ENCODE measurements at regions not wholly inside any gene's neighbourhood (a gene's known extent, or its start where the extent isn't known, plus 50 kb on each side); places are given as distances from the start of the nearest gene placed in this dataset.

GRCh38 chr2:226158940-226159339 is 640.7 kb downstream of the IRS1 start:
- intact Hi-C loops (cut with micrococcal nuclease), result no loop called here
- no peaks in the 10 kb centered on the region for H3K27me3 ChIP-seq (ENCODE audit: low read depth)
- H3K9me3 ChIP-seq (replicated peaks), result no peaks in the 10 kb centered on the region
- H3K4me1 ChIP-seq, result peaks cover 6% of the 10 kb centered on the region
- TF ChIP-seq, protein P1, sequence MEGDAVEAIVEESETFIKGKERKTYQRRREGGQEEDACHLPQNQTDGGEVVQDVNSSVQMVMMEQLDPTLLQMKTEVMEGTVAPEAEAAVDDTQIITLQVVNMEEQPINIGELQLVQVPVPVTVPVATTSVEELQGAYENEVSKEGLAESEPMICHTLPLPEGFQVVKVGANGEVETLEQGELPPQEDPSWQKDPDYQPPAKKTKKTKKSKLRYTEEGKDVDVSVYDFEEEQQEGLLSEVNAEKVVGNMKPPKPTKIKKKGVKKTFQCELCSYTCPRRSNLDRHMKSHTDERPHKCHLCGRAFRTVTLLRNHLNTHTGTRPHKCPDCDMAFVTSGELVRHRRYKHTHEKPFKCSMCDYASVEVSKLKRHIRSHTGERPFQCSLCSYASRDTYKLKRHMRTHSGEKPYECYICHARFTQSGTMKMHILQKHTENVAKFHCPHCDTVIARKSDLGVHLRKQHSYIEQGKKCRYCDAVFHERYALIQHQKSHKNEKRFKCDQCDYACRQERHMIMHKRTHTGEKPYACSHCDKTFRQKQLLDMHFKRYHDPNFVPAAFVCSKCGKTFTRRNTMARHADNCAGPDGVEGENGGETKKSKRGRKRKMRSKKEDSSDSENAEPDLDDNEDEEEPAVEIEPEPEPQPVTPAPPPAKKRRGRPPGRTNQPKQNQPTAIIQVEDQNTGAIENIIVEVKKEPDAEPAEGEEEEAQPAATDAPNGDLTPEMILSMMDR (IDR thresholded peaks at IDR 0.05; ENCODE audit: borderline replicate concordance), result no peak
- H3K36me3 ChIP-seq, result no peaks in the 10 kb centered on the region
- no peak overlapping the region for H3K4me3 ChIP-seq
- no peak for DNase-seq
- no peak overlapping the region for H3K27ac ChIP-seq (replicated peaks)

GRCh38 chr2:226158229-226158628 is 641.4 kb downstream of the IRS1 start:
- no peak overlapping the region for H3K4me3 ChIP-seq
- no peaks in the 10 kb centered on the region for H3K36me3 ChIP-seq
- TF ChIP-seq, protein P1 (IDR thresholded peaks at IDR 0.05; ENCODE audit: borderline replicate concordance), result no peak
- peaks cover 6% of the 10 kb centered on the region for H3K4me1 ChIP-seq
- no peak for DNase-seq
- no peaks in the 10 kb centered on the region for H3K9me3 ChIP-seq (replicated peaks)
- H3K27ac ChIP-seq (replicated peaks), result no peak overlapping the region
- H3K27me3 ChIP-seq (ENCODE audit: low read depth), result no peaks in the 10 kb centered on the region
- intact Hi-C loops (cut with micrococcal nuclease), result no loop called here

GRCh38 chr2:226155093-226155875 is 644.3 kb downstream of the IRS1 start:
- Histone ChIP-seq H3K27ac (replicated peaks) (no peak overlapping the region), H3K27me3 (ENCODE audit: low read depth) (no peaks in the 10 kb centered on the region), H3K9me3 (replicated peaks) (no peaks in the 10 kb centered on the region), H3K4me3 (no peak overlapping the region), H3K36me3 (no peaks in the 10 kb centered on the region), H3K4me1 (peaks cover 13% of the 10 kb centered on the region)
- intact Hi-C loops (cut with micrococcal nuclease), result no loop called here
- TF ChIP-seq, protein P1 (IDR thresholded peaks at IDR 0.05; ENCODE audit: borderline replicate concordance), result no peak
- no peak for DNase-seq

DNA sequence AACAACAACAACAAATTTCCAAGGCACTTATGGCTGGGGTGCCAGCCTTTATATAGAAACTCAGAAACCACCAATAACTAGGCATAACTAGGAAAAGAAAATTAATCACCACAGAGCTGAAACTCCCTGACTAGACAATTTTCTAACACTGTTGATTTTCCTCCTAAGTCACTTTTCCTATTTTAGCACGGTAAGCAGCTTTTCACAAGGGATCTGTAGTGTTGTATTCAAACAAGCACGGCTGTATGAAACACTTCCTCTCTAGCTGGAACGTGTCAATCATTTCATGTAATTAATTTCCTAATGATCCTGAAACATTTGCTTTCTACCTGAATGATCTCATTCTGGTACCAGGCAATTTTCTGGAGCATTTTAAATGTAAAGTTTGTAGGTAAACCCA is 645.0 kb downstream of the IRS1 start:
- Histone ChIP-seq H3K4me3 (no peak overlapping the region), H3K36me3 (no peaks in the 10 kb centered on the region), H3K27ac (replicated peaks) (no peak overlapping the region), H3K9me3 (replicated peaks) (no peaks in the 10 kb centered on the region), H3K27me3 (ENCODE audit: low read depth) (no peaks in the 10 kb centered on the region), H3K4me1 (peaks cover 13% of the 10 kb centered on the region)
- no peak for DNase-seq
- intact Hi-C loops (cut with micrococcal nuclease), result no loop called here
- TF ChIP-seq, protein P1 (IDR thresholded peaks at IDR 0.05; ENCODE audit: borderline replicate concordance), result no peak

GRCh38 chr2:226153553-226153952 is 646.1 kb downstream of the IRS1 start:
- intact Hi-C loops (cut with micrococcal nuclease), result no loop called here
- H3K27ac ChIP-seq (replicated peaks), result no peak overlapping the region

More at GRCh38 chr2:226153553-226153952, 646.1 kb downstream of the IRS1 start:
- no peaks in the 10 kb centered on the region for H3K36me3 ChIP-seq
- DNase-seq, result no peak
- no peaks in the 10 kb centered on the region for H3K27me3 ChIP-seq (ENCODE audit: low read depth)
- H3K4me1 ChIP-seq, result peaks cover 13% of the 10 kb centered on the region
- H3K9me3 ChIP-seq (replicated peaks), result no peaks in the 10 kb centered on the region
- TF ChIP-seq, protein P1 (IDR thresholded peaks at IDR 0.05; ENCODE audit: borderline replicate concordance), result no peak
- no peak overlapping the region for H3K4me3 ChIP-seq

Data from left ventricle myocardium inferior (tissue), 1 donor.